ENCODE measurements at regions not wholly inside any gene's neighbourhood (a gene's known extent, or its start where the extent isn't known, plus 50 kb on each side); places are given as distances from the start of the nearest gene placed in this dataset.

GRCh38 chr14:75333606-75334548 lies 55.2 kb downstream of the FOS start:
- H3K23ac ChIP-seq (ENCODE audit: low read length), result no peak overlapping the region
- no peak overlapping the region for H3K4ac ChIP-seq (ENCODE audit: low read depth, low read length)
- H4K12ac ChIP-seq (ENCODE audit: low read depth, low read length), result no peak overlapping the region
- H2BK120ac ChIP-seq (ENCODE audit: insufficient read depth, low read length, poor library complexity), result no peak overlapping the region
- H2BK12ac ChIP-seq (ENCODE audit: low read length), result no peak overlapping the region
- H3K9ac ChIP-seq (ENCODE audit: low read length), result no peak overlapping the region
- H3K9me3 ChIP-seq (ENCODE audit: insufficient read depth, low read depth, low read length), result peaks cover 4% of the 10 kb centered on the region
- peak in 1 of 2 donors; percentile 33 for DNase-seq
- H2AFZ ChIP-seq (ENCODE audit: insufficient read depth, low read length, poor library complexity), result no peak overlapping the region
- no peaks in the 10 kb centered on the region for H3K79me2 ChIP-seq (ENCODE audit: control insufficient read depth, insufficient read depth, low read length, poor library complexity)
- no peak overlapping the region for H3K4me2 ChIP-seq (ENCODE audit: low read length)
- no peaks in the 10 kb centered on the region for H3K79me1 ChIP-seq (ENCODE audit: low read length)
- H4K8ac ChIP-seq (ENCODE audit: low read depth, low read length), result no peak overlapping the region
- peaks cover 0 to 9% of the 10 kb centered on the region in 2 experiments for H3K4me1 ChIP-seq (ENCODE audit: control insufficient read depth in 1 of 2, insufficient read depth in 2 of 2, low read length in 2 of 2)
- peak overlapping the region; percentile 9 for H3K27ac ChIP-seq (ENCODE audit: low read depth, low read length)
- H4K91ac ChIP-seq (ENCODE audit: low read depth, low read length), result no peak overlapping the region
- H3K27me3 ChIP-seq (ENCODE audit: insufficient read depth, low read length), result no peaks in the 10 kb centered on the region
- no CpG with 5 or more reads among the region's 36 CpGs for WGBS (ENCODE audit: extremely low coverage, insufficient coverage, insufficient read length)
- no peak overlapping the region for H3K18ac ChIP-seq (ENCODE audit: low read length)
- H3K14ac ChIP-seq (ENCODE audit: low read length), result no peak overlapping the region
- H2BK5ac ChIP-seq (ENCODE audit: low read depth, low read length, poor library complexity), result no peak overlapping the region
- no peak overlapping the region for H2AK5ac ChIP-seq (ENCODE audit: low read length)
- no peaks in the 10 kb centered on the region for H3K36me3 ChIP-seq (ENCODE audit: control insufficient read depth in 1 of 2, insufficient read depth in 2 of 2, low read length in 2 of 2)
- no peak overlapping the region for H3K4me3 ChIP-seq (ENCODE audit: low read depth, low read length)

- H2BK12ac ChIP-seq (ENCODE audit: low read length), result no peak overlapping the region
- H3K27me3 ChIP-seq (ENCODE audit: insufficient read depth, low read length), result no peaks in the 10 kb centered on the region
These were observed 56.0 kb downstream of the FOS start for GRCh38 chr14:75334549-75335051.

GRCh38 chr14:75335571-75335970 lies 56.9 kb downstream of the FOS start:
- H3K4me1 ChIP-seq (ENCODE audit: control insufficient read depth in 1 of 2, insufficient read depth in 2 of 2, low read length in 2 of 2), result peaks cover 0 to 9% of the 10 kb centered on the region in 2 experiments
- H3K23ac ChIP-seq (ENCODE audit: low read length), result no peak overlapping the region
- no peaks in the 10 kb centered on the region for H3K79me1 ChIP-seq (ENCODE audit: low read length)
- no peak overlapping the region for H3K4me2 ChIP-seq (ENCODE audit: low read length)
- H3K27me3 ChIP-seq (ENCODE audit: insufficient read depth, low read length), result no peaks in the 10 kb centered on the region
- no peak overlapping the region for H4K12ac ChIP-seq (ENCODE audit: low read depth, low read length)
- H3K18ac ChIP-seq (ENCODE audit: low read length), result no peak overlapping the region
- no peaks in the 10 kb centered on the region for H3K79me2 ChIP-seq (ENCODE audit: control insufficient read depth, insufficient read depth, low read length, poor library complexity)
- H3K4me3 ChIP-seq (ENCODE audit: low read depth, low read length), result no peak overlapping the region
- DNase-seq, result no peak
- H2BK5ac ChIP-seq (ENCODE audit: low read depth, low read length, poor library complexity), result no peak overlapping the region
- H3K36me3 ChIP-seq (ENCODE audit: control insufficient read depth in 1 of 2, insufficient read depth in 2 of 2, low read length in 2 of 2), result no peaks in the 10 kb centered on the region
- peaks cover 4% of the 10 kb centered on the region for H3K9me3 ChIP-seq (ENCODE audit: insufficient read depth, low read depth, low read length)
- H3K14ac ChIP-seq (ENCODE audit: low read length), result no peak overlapping the region
- no peak overlapping the region for H2BK120ac ChIP-seq (ENCODE audit: insufficient read depth, low read length, poor library complexity)
- no CpG with 5 or more reads among the region's 6 CpGs for WGBS (ENCODE audit: extremely low coverage, insufficient coverage, insufficient read length)
- H3K4ac ChIP-seq (ENCODE audit: low read depth, low read length), result no peak overlapping the region
- no peak overlapping the region for H2AK5ac ChIP-seq (ENCODE audit: low read length)
- H3K9ac ChIP-seq (ENCODE audit: low read length), result no peak overlapping the region
- H4K91ac ChIP-seq (ENCODE audit: low read depth, low read length), result no peak overlapping the region
- no peak overlapping the region for H2BK12ac ChIP-seq (ENCODE audit: low read length)
- H3K27ac ChIP-seq (ENCODE audit: low read depth, low read length), result no peak overlapping the region
- H2AFZ ChIP-seq (ENCODE audit: insufficient read depth, low read length, poor library complexity), result no peak overlapping the region
- no peak overlapping the region for H4K8ac ChIP-seq (ENCODE audit: low read depth, low read length)

More at GRCh38 chr14:75334549-75335051, 56.0 kb downstream of the FOS start:
- Histone ChIP-seq H2BK5ac (ENCODE audit: low read depth, low read length, poor library complexity) (no peak overlapping the region), H3K9ac (ENCODE audit: low read length) (no peak overlapping the region), H4K12ac (ENCODE audit: low read depth, low read length) (no peak overlapping the region), H4K91ac (ENCODE audit: low read depth, low read length) (no peak overlapping the region), H3K18ac (ENCODE audit: low read length) (no peak overlapping the region), H3K4me3 (ENCODE audit: low read depth, low read length) (no peak overlapping the region), H2AK5ac (ENCODE audit: low read length) (no peak overlapping the region), H3K79me2 (ENCODE audit: control insufficient read depth, insufficient read depth, low read length, poor library complexity) (no peaks in the 10 kb centered on the region), H2AFZ (ENCODE audit: insufficient read depth, low read length, poor library complexity) (no peak overlapping the region), H3K4me1 (ENCODE audit: control insufficient read depth in 1 of 2, insufficient read depth in 2 of 2, low read length in 2 of 2) (peaks cover 0 to 9% of the 10 kb centered on the region in 2 experiments), H3K9me3 (ENCODE audit: insufficient read depth, low read depth, low read length) (peaks cover 4% of the 10 kb centered on the region), H3K27ac (ENCODE audit: low read depth, low read length) (peak overlapping the region; percentile 9), H4K8ac (ENCODE audit: low read depth, low read length) (no peak overlapping the region), H2BK120ac (ENCODE audit: insufficient read depth, low read length, poor library complexity) (no peak overlapping the region), H3K36me3 (ENCODE audit: control insufficient read depth in 1 of 2, insufficient read depth in 2 of 2, low read length in 2 of 2) (no peaks in the 10 kb centered on the region), H3K14ac (ENCODE audit: low read length) (no peak overlapping the region), H3K4ac (ENCODE audit: low read depth, low read length) (no peak overlapping the region), H3K23ac (ENCODE audit: low read length) (no peak overlapping the region), H3K4me2 (ENCODE audit: low read length) (no peak overlapping the region), H3K79me1 (ENCODE audit: low read length) (no peaks in the 10 kb centered on the region)
- WGBS (ENCODE audit: extremely low coverage, insufficient coverage, insufficient read length), result no CpG with 5 or more reads among the region's 10 CpGs
- no peak for DNase-seq

DNA sequence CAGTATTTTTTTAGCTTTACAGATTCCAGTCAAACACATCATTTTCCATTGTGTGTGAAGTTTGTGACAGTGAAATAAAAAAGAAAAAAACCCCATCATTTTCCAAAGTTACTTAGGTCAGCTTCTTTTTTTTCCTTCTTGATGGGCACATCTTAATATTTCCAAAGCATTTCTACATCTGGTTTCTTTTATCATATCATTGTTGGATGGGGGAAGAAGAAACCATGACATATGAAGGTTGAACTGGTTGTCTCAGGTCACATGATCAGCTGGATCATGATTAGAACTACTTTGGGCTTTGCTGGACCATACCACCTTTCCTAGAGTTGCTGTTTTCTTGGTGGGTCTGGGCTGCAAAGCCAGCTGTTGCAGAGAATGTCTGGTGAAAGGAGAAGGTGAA lies 59.8 kb downstream of the FOS start:
- no peaks in the 10 kb centered on the region for H3K36me3 ChIP-seq (ENCODE audit: control insufficient read depth in 1 of 2, insufficient read depth in 2 of 2, low read length in 2 of 2)
- peaks cover 0 to 9% of the 10 kb centered on the region in 2 experiments for H3K4me1 ChIP-seq (ENCODE audit: control insufficient read depth in 1 of 2, insufficient read depth in 2 of 2, low read length in 2 of 2)
- H2AK5ac ChIP-seq (ENCODE audit: low read length), result no peak overlapping the region
- no peak overlapping the region for H3K4me2 ChIP-seq (ENCODE audit: low read length)
- no peak overlapping the region for H4K8ac ChIP-seq (ENCODE audit: low read depth, low read length)
- no peak overlapping the region for H3K27ac ChIP-seq (ENCODE audit: low read depth, low read length)
- no peak overlapping the region for H2AFZ ChIP-seq (ENCODE audit: insufficient read depth, low read length, poor library complexity)
- no peak overlapping the region for H4K12ac ChIP-seq (ENCODE audit: low read depth, low read length)
- peaks cover 6% of the 10 kb centered on the region for H3K9me3 ChIP-seq (ENCODE audit: insufficient read depth, low read depth, low read length)
- DNase-seq, result no peak
- H3K4me3 ChIP-seq (ENCODE audit: low read depth, low read length), result no peak overlapping the region
- no peak overlapping the region for H2BK120ac ChIP-seq (ENCODE audit: insufficient read depth, low read length, poor library complexity)
- H3K79me2 ChIP-seq (ENCODE audit: control insufficient read depth, insufficient read depth, low read length, poor library complexity), result no peaks in the 10 kb centered on the region
- no peak overlapping the region for H3K23ac ChIP-seq (ENCODE audit: low read length)
- no peaks in the 10 kb centered on the region for H3K79me1 ChIP-seq (ENCODE audit: low read length)
- no peaks in the 10 kb centered on the region for H3K27me3 ChIP-seq (ENCODE audit: insufficient read depth, low read length)
- H3K9ac ChIP-seq (ENCODE audit: low read length), result no peak overlapping the region
- H4K91ac ChIP-seq (ENCODE audit: low read depth, low read length), result no peak overlapping the region
- H3K18ac ChIP-seq (ENCODE audit: low read length), result no peak overlapping the region
- H2BK5ac ChIP-seq (ENCODE audit: low read depth, low read length, poor library complexity), result no peak overlapping the region
- H3K14ac ChIP-seq (ENCODE audit: low read length), result no peak overlapping the region
- H3K4ac ChIP-seq (ENCODE audit: low read depth, low read length), result no peak overlapping the region
- H2BK12ac ChIP-seq (ENCODE audit: low read length), result no peak overlapping the region
